Ovary (tissue), 3 donors: ENCODE measurements at regions not wholly inside any gene's neighbourhood (a gene's known extent, or its start where the extent isn't known, plus 50 kb on each side); places are given as distances from the start of the nearest gene placed in this dataset.

Experiments used
- CTCF ChIP-seq, 3 donors: fragments of 450-650 bp in 2 of 3; fragments of 200-600 bp in 1 of 3; IDR thresholded peaks; one replicate each; pipeline versions ENCODE4 v1.5.1 to v1.8.0; 2016 to 2022; ENCODE audit warnings: antibody characterized with exemption in 3 of 3, mild to moderate bottlenecking in 1 of 3
- POLR2A ChIP-seq: fragments of 450-650 bp; IDR thresholded peaks from one replicate; pipeline ENCODE4 v1.6.1; 2017; ENCODE audit warnings: antibody characterized with exemption, mild to moderate bottlenecking, moderate library complexity
- donor health status: DM: no; HTN: no; CAD: no.

GRCh38 chr13:103961129-103961528, 894.9 kb upstream of the SLC10A2 start:
- no peak for TF ChIP-seq CTCF (IDR thresholded peaks at IDR 0.05)
- TF ChIP-seq POLR2A: no peak
